CD14-positive monocyte (primary cell): ENCODE measurements at regions not wholly inside any gene's neighbourhood (a gene's known extent, or its start where the extent isn't known, plus 50 kb on each side); places are given as distances from the start of the nearest gene placed in this dataset.

Source experiments
- DNase-seq, 3 donors: peaks; one replicate each; pipeline ENCODE4 v3.0.0-alpha.2; 2011 to 2022
- H2AFZ ChIP-seq: 2 replicates; pipeline ENCODE4 v1.6.0; 2012; ENCODE audit warnings: mild to moderate bottlenecking, low read depth, low read length, inconsistent platforms; ENCODE audit not compliant: insufficient read depth, poor library complexity, severe bottlenecking
- H3K27ac ChIP-seq, 2 donors: 1 replicate in 1 of 2; 2 replicates in 1 of 2; pipeline ENCODE4 v1.5.1; 2012 to 2013; ENCODE audit warnings: low read length in 2 of 2, control low read depth in 1 of 2, inconsistent platforms in 1 of 2, low read depth in 1 of 2, mild to moderate bottlenecking in 1 of 2
- H3K27me3 ChIP-seq, 2 donors: one replicate each; pipeline versions ENCODE4 v1.6.0 to v1.6.1; 2011 to 2013; ENCODE audit warnings: low read length in 2 of 2; ENCODE audit not compliant: control insufficient read depth in 2 of 2, insufficient read depth in 2 of 2
- H3K36me3 ChIP-seq, 2 donors: replicated peaks in 1 of 2; 1 replicate in 1 of 2; 2 replicates in 1 of 2; pipeline versions ENCODE4 v1.5.1 to v1.6.1; 2012 to 2013; ENCODE audit warnings: low read length in 2 of 2, control low read depth in 1 of 2, inconsistent platforms in 1 of 2, mild to moderate bottlenecking in 1 of 2; ENCODE audit not compliant: insufficient read depth in 2 of 2, control insufficient read depth in 1 of 2
- H3K4me1 ChIP-seq, 2 donors: 1 replicate in 1 of 2; 2 replicates in 1 of 2; pipeline versions ENCODE4 v1.5.1 to v1.6.1; 2012 to 2013; ENCODE audit warnings: low read length in 2 of 2, control low read depth in 1 of 2, inconsistent platforms in 1 of 2, mild to moderate bottlenecking in 1 of 2, moderate library complexity in 1 of 2; ENCODE audit not compliant: insufficient read depth in 2 of 2, control insufficient read depth in 1 of 2
- H3K4me2 ChIP-seq: replicated peaks from 2 replicates; pipeline ENCODE3; 2012; ENCODE audit warnings: low read length, moderate library complexity, mild to moderate bottlenecking; ENCODE audit not compliant: poor library complexity, severe bottlenecking; ENCODE audit errors: extremely low read depth
- H3K4me3 ChIP-seq, 3 experiments: fragments of 200-600 bp in 1 of 3; sonication (generic) in 1 of 3; replicated peaks in 1 of 3; 1 replicate in 2 of 3; 2 replicates in 1 of 3; pipeline ENCODE4 v1.5.1; 2011 to 2013; ENCODE audit warnings: low read length in 3 of 3, mild to moderate bottlenecking in 3 of 3, control low read depth in 2 of 3, low read depth in 2 of 3, inconsistent platforms in 1 of 3, moderate library complexity in 1 of 3
- H3K79me2 ChIP-seq: 2 replicates; pipeline ENCODE4 v1.6.0; 2012; ENCODE audit warnings: mild to moderate bottlenecking, control low read depth, inconsistent platforms, low read length, moderate library complexity; ENCODE audit not compliant: insufficient read depth
- H3K9ac ChIP-seq: 2 replicates; pipeline ENCODE4 v1.6.0; 2017; ENCODE audit warnings: low read length, mild to moderate bottlenecking; ENCODE audit not compliant: insufficient read depth, poor library complexity, severe bottlenecking
- H3K9me3 ChIP-seq, 2 donors: replicated peaks in 1 of 2; 1 replicate in 1 of 2; 2 replicates in 1 of 2; pipeline versions ENCODE4 v1.5.1 to v1.6.1; 2012 to 2013; ENCODE audit warnings: low read length in 2 of 2, control low read depth in 1 of 2; ENCODE audit not compliant: control insufficient read depth in 1 of 2, insufficient read depth in 1 of 2
- H4K20me1 ChIP-seq: 2 replicates; pipeline ENCODE4 v1.6.0; 2012; ENCODE audit warnings: mild to moderate bottlenecking, low read length, control low read depth, moderate library complexity; ENCODE audit not compliant: insufficient read depth
- H3K27ac Mint-ChIP-seq, 7 donors: one replicate each; pipeline ENCODE4 v1.8.0; 2020; ENCODE audit warnings: mild to moderate bottlenecking in 7 of 7, mixed read lengths in 7 of 7, moderate library complexity in 6 of 7, inconsistent platforms in 2 of 7
- H3K27me3 Mint-ChIP-seq, 3 donors: one replicate each; pipeline ENCODE4 v1.8.0; 2021 to 2022; ENCODE audit warnings: low read depth in 3 of 3, mild to moderate bottlenecking in 3 of 3, mixed read lengths in 3 of 3, moderate library complexity in 3 of 3, inconsistent platforms in 1 of 3
- H3K36me3 Mint-ChIP-seq, 2 donors: one replicate each; pipeline ENCODE4 v1.8.0; 2020; ENCODE audit warnings: mixed read lengths in 2 of 2, inconsistent platforms in 1 of 2, mild to moderate bottlenecking in 1 of 2
- H3K4me1 Mint-ChIP-seq: one replicate; pipeline ENCODE4 v1.8.0; 2020; ENCODE audit warnings: mild to moderate bottlenecking, mixed read lengths
- H3K4me3 Mint-ChIP-seq, 2 donors: one replicate each; pipeline ENCODE4 v1.8.0; 2020; ENCODE audit warnings: mild to moderate bottlenecking in 2 of 2, mixed read lengths in 2 of 2, moderate library complexity in 1 of 2
- H3K9me3 Mint-ChIP-seq, 7 donors: one replicate each; pipeline ENCODE4 v1.8.0; 2020 to 2022; ENCODE audit warnings: mixed read lengths in 7 of 7, mild to moderate bottlenecking in 6 of 7, moderate library complexity in 6 of 7, inconsistent platforms in 2 of 7
- WGBS: methylation state at CpG from one replicate; pipeline ENCODE4 v1.1.5; 2013; ENCODE audit warnings: missing lambda C conversion rate; ENCODE audit not compliant: insufficient coverage; 5-methylcytosine and 5-hydroxymethylcytosine counted together
- intact Hi-C, 2 donors: fragments of 100-400 bp; cut with micrococcal nuclease; formaldehyde crosslinking; loops; one replicate each; pipeline versions ENCODE4 v1.15.0 to v1.15.1; 2023
- TF ChIP-seq, protein P1 (sequence below): fragments of 200-600 bp; IDR thresholded peaks from one replicate; pipeline ENCODE4 v1.8.0; 2022; ENCODE audit warnings: antibody characterized with exemption, mild to moderate bottlenecking

DNA sequence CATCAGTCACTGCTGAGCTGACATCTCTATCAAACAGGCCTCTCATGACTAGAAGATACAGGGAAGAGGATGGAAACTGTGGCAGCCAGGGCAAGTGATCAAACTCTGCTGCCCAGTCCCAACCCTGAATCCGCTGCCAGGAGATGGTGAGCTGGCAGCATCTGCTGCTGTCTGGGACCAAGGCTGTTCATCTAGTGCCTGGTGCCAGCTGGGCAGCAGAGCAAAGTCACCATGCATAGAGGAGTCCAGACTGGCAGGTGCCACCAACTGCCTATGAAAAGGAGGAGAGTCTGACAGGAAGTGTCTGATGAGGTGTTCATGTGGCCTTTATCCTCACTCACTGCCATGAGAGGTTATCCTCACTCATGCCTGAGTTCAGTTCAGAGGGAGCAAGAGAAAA is 518.9 kb downstream of the MID1IP1 start:
- no peak for DNase-seq
- H3K4me1 Mint-ChIP-seq = no peaks in the 10 kb centered on the region
- H3K4me3 Mint-ChIP-seq = no peak overlapping the region
- peaks cover 0 to 3% (median 0%) of the 10 kb centered on the region in 3 donors for H3K27me3 Mint-ChIP-seq
- Histone ChIP-seq H3K9ac (no peak overlapping the region), H4K20me1 (no peaks in the 10 kb centered on the region), H2AFZ (no peak overlapping the region), H3K4me2 (no peak overlapping the region), H3K36me3 (no peaks in the 10 kb centered on the region), H3K27me3 (no peaks in the 10 kb centered on the region), H3K27ac (no peak overlapping the region), H3K4me1 (no peaks in the 10 kb centered on the region), H3K4me3 (no peak overlapping the region), H3K9me3 (no peaks in the 10 kb centered on the region), H3K79me2 (no peaks in the 10 kb centered on the region)
- no peak overlapping the region for H3K27ac Mint-ChIP-seq
- TF ChIP-seq, protein P1, sequence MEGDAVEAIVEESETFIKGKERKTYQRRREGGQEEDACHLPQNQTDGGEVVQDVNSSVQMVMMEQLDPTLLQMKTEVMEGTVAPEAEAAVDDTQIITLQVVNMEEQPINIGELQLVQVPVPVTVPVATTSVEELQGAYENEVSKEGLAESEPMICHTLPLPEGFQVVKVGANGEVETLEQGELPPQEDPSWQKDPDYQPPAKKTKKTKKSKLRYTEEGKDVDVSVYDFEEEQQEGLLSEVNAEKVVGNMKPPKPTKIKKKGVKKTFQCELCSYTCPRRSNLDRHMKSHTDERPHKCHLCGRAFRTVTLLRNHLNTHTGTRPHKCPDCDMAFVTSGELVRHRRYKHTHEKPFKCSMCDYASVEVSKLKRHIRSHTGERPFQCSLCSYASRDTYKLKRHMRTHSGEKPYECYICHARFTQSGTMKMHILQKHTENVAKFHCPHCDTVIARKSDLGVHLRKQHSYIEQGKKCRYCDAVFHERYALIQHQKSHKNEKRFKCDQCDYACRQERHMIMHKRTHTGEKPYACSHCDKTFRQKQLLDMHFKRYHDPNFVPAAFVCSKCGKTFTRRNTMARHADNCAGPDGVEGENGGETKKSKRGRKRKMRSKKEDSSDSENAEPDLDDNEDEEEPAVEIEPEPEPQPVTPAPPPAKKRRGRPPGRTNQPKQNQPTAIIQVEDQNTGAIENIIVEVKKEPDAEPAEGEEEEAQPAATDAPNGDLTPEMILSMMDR = no peak
- WGBS = no CpG with 5 or more reads among the region's 1 CpG
- intact Hi-C loops = no loop called here
- peaks cover 0 to 4% (median 0%) of the 10 kb centered on the region in 7 donors for H3K9me3 Mint-ChIP-seq
- no peaks in the 10 kb centered on the region for H3K36me3 Mint-ChIP-seq

DNA sequence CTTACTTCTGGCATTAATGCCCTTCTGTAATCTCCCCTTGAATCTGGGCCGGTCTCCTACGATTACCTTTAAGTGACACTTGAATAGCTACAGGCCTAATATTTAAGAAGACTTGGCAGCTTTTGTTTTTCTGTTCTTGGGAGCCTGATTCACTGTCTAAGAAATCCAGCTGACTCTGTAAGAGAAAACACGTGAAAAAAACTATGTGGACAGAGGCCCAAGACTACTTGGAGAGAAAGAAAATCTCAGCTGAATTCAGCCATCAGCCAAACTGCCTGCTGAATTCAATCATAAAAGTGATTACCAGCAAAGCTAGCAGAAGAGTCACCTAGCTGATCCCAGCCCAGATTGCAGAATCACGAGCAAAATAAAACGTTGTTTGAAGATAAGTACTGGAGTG is 521.2 kb downstream of the MID1IP1 start:
- Histone ChIP-seq H3K9ac (no peak overlapping the region), H3K4me3 (no peak overlapping the region), H3K27ac (no peak overlapping the region), H2AFZ (no peak overlapping the region), H3K36me3 (no peaks in the 10 kb centered on the region), H3K4me2 (no peak overlapping the region), H3K9me3 (no peaks in the 10 kb centered on the region), H4K20me1 (no peaks in the 10 kb centered on the region), H3K4me1 (no peaks in the 10 kb centered on the region), H3K79me2 (no peaks in the 10 kb centered on the region), H3K27me3 (no peaks in the 10 kb centered on the region)
- no peak for DNase-seq
- Mint-ChIP-seq H3K27me3 (no peaks in the 10 kb centered on the region), H3K4me1 (no peaks in the 10 kb centered on the region), H3K4me3 (no peak overlapping the region), H3K27ac (no peak overlapping the region), H3K36me3 (no peaks in the 10 kb centered on the region), H3K9me3 (peaks cover 0 to 3% (median 0%) of the 10 kb centered on the region in 7 donors)
- WGBS = no CpG with 5 or more reads among the region's 5 CpGs
- intact Hi-C loops = no loop called here
- TF ChIP-seq, protein P1 = no peak
